HG03060 (cell line): ENCODE measurements at regions not wholly inside any gene's neighbourhood (a gene's known extent, or its start where the extent isn't known, plus 50 kb on each side); places are given as distances from the start of the nearest gene placed in this dataset.

Experiments used
- ATAC-seq: cut with Tn5 transposase; IDR thresholded peaks from one replicate; pipeline ENCODE4 v1.9.1; 2021; ENCODE audit warnings: low read depth, moderate number of reproducible peaks; ENCODE audit not compliant: unreplicated experiment

- peak; percentile 74 for ATAC-seq
Observed at GRCh38 chr3:31002730-31003129, 108.3 kb upstream of the GADL1 start.

DNA sequence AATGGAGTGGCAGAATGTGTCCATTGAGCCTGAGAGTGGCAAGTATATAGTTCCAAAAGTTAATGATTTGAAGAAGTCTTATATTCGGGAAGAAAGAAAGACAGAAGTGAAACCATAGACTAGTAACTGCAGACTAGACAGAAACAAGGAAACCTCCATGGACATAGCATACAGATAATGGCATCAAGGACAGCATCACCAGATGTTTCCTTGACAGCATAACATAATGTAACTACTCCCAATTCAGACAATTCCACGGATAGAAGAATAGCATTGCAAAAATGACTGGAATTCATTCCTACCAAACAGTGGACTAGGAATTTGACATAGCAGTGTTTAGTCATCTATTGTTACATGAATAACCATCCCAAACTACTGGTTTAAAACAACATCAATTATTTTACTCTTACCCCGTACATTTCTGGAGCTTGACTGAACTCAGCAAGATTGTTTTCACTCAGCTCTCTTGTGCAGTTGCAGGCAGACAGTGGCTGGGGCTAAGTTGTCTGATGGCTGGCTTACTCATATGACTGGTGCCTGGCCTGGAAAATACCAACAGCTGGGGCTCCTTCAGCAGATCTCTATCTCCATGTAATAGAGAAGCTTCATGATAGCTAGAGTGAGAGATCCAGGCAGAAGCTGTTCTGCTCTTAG is 109.7 kb upstream of the GADL1 start:
- peak; percentile 54 for ATAC-seq

GRCh38 chr3:31008994-31009393 is 114.5 kb upstream of the GADL1 start:
- ATAC-seq: no peak

GRCh38 chr3:31009881-31010280 is 115.4 kb upstream of the GADL1 start:
- ATAC-seq: no peak

DNA sequence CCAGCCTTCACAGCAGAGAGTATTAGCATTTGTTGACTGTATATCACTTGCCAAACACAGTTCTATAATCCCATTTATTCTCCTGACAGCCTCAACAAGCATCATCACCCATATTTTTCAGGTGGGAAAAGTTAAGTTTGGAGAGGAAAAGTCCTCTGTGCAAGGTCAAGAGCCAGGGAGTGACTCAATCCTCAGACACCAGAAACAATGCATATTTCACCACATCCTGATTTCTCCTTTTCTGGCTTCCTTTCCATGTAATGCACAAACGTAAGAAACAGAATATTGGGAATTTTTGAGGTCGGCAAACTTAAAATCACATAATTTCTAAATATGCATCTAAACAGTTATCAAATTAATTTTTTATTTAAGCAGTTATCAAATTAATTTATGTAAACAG is 116.0 kb upstream of the GADL1 start:
- no peak for ATAC-seq

GRCh38 chr3:31011380-31011779 is 116.9 kb upstream of the GADL1 start:
- ATAC-seq: no peak

- ATAC-seq: no peak
Observed at GRCh38 chr3:31013090-31013489, 118.6 kb upstream of the GADL1 start.

GRCh38 chr3:31013843-31014242 is 119.4 kb upstream of the GADL1 start:
- no peak for ATAC-seq

- ATAC-seq: no peak
Observed at GRCh38 chr3:31014317-31015040, 120.0 kb upstream of the GADL1 start.

- ATAC-seq: no peak
Observed at GRCh38 chr3:31016196-31016595, 121.7 kb upstream of the GADL1 start.

DNA sequence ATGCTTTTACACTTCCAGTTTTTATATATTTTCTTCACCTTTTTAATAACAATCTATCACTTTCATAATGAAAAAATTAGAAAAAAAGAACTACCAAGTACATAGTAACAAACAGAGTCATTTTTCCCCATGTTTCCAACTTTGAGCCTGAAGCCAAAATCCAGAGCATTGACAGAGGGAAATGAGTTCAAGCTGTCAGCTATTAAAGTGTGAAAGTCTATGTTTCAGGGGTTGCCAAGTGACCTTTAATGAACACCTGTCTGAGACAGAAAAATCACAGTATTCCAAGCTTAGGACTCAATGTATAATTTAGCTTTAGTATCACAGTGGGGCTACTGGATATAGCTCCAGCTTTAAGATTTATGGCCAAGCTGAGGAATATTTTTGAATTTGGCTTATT is 128.3 kb upstream of the GADL1 start:
- ATAC-seq: no peak

DNA sequence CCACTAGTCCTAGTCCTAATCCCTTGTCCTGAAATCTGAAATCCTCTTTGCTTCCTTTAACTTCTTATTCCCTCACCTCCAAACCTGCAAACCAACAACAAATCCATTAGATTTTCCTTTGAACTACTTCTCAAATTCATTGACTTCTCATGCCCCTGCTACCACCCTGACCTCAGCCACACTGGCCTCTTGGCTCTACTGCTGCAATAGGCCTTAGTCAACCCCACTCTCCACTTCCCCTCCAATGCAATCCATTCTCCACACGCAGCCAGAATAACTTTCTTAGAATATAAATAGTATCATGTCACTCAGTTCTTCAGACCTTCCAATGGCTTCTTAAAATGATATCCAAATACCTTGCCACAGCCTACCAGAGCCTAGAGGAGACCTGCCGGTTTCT is 131.1 kb upstream of the GADL1 start:
- no peak for ATAC-seq

DNA sequence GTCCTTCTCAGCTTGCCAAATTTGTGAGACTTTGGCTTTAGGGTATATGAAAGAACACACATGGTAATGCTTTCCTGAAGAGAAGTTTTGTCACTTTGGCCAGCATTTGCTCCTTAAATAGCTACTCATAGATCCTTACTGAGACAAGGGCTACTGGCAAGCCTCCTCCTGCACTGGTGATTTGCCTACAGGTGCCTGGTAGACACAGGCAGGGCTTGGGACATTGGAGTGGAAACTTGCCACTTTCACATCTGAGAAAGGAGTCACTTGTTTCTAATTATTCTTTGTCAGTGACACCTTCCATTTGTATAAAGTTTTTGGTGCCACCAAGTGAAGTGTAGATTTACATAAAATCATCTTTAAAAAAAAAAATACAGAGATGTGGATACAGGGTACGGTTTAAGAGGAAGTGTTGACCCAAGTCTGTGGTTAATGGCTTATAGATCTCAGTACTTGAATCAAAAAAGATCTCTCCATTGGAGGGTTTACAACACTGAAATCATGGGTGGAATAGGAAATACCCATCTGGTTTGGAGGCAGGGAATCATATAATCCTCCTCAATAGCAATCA is 132.8 kb upstream of the GADL1 start:
- no peak for ATAC-seq

DNA sequence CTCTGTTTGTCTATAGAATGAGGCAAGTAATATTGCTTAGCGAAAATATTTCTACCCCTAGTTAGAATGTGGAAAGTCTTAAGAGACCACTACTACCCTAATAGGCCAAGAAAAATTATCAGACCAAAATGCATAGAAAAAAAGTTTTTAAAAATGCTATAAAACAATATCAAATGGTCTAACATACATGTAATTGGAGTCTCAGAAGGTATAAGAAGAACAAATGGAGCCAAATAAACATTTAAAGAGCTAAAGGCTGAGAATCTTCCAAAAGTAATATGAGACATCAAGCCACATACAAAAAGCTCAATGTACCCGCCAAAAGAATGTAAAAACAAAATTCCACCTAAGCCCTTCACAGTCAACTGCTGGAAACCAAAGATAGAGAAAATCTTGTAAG is 133.5 kb upstream of the GADL1 start:
- ATAC-seq: no peak

- ATAC-seq: no peak
Observed at GRCh38 chr3:31028766-31029165, 134.3 kb upstream of the GADL1 start.

GRCh38 chr3:31029706-31030105 is 135.2 kb upstream of the GADL1 start:
- ATAC-seq: no peak

DNA sequence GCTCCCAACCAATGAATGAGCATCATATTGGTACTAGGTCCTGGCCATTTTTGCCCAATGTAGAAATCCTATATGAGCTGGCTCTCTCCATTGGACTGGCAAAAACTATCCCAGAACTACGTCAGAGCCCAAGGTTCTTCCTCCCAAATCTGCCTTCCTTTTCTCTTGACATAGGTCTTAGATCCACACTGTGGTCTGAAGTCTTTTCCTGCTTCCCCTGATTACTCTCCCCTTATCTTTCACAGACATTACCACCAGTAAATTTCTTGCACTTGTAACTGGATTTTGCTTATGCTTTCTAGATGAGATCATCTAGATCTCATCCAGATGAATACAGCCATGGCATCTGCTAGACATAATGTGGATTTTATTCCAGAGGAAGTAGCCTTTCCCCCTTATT is 141.2 kb upstream of the GADL1 start:
- ATAC-seq: no peak

GRCh38 chr3:31038086-31038739 is 143.8 kb upstream of the GADL1 start:
- ATAC-seq: no peak

DNA sequence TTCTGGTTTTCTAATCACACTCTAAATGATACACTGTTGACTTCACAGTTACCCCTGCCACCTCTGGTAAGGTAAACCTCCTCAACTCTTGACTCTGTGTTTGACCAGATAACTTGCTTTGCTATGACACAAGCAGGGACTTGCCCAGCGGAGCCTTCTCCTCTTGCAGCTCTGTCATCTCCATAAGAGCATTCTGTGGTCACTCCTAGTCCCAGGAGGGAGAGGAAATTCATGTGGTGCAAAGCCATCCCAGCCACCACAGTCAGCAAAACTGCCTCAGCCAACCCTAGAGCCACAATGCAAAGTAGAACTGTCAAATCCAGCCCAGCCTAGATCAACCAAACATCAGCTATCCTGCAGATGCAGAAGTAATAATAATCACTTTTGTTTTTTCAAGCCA is 144.7 kb upstream of the GADL1 start:
- no peak for ATAC-seq

DNA sequence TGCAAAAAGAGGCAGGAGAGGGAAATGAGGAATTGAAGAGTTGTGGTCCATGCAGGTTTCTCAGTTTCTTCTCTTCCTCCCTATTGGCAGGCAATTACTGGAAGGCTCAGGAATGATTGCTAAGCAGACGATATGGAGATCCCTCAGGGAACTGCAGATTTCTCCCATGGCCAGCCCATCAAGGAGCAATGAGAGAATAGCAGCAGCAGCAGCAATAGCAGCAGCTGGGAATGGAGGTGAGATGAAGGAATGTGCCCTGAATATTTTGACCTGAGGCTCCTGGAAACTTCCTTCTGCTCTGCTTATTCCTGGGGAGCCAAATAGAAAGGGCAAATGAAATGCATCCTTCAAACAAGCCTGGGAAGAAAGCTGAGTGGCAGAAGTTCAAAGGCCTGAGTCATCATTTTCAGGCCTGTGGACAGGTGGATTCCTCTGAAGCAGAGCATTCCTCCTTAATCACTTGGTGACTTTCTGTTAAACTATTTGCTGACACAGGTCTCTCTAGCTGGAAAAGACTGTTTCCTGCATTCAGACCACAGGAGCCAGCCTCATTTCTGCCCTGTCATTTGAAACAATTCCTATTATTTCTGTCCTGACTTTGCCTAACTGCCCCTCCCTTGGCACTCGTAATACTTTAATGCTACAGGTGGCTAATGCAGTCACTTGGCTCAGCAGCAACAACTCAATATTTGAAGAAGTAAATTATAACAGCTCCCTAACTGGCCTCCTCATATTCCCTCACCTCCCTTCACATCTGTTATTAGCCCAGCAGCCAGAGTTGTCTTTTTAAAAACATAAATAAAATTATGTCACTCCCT is 146.9 kb upstream of the GADL1 start:
- no peak for ATAC-seq
